Transverse colon (tissue), 4 donors: ENCODE measurements at regions not wholly inside any gene's neighbourhood (a gene's known extent, or its start where the extent isn't known, plus 50 kb on each side); places are given as distances from the start of the nearest gene placed in this dataset.

Experiments
- DNase-seq: peaks from one replicate; pipeline ENCODE4 v3.0.0-alpha.2; 2019
- H3K27ac ChIP-seq, 4 donors: fragments of 200-600 bp; sonication (generic); 2 replicates each; pipeline ENCODE4 v1.5.1; 2016 to 2018; ENCODE audit warnings: inconsistent platforms in 4 of 4
- H3K27me3 ChIP-seq: fragments of 200-600 bp; sonication (generic); 2 replicates; pipeline ENCODE4 v1.5.1; 2017; ENCODE audit warnings: inconsistent platforms
- H3K36me3 ChIP-seq, 4 donors: fragments of 200-600 bp; sonication (generic); 2 replicates each; pipeline ENCODE4 v1.5.1; 2017 to 2019; ENCODE audit warnings: inconsistent platforms in 4 of 4
- H3K4me1 ChIP-seq, 4 donors: fragments of 200-600 bp; sonication (generic); 2 replicates each; pipeline ENCODE4 v1.5.1; 2017 to 2020; ENCODE audit warnings: inconsistent platforms in 4 of 4
- H3K4me3 ChIP-seq, 4 donors: fragments of 200-600 bp; sonication (generic); 1 replicate in 1 of 4; 2 replicates in 3 of 4; pipeline versions ENCODE4 v1.5.1 to v1.6.1; 2017 to 2019; ENCODE audit warnings: inconsistent platforms in 4 of 4
- H3K9me3 ChIP-seq, 2 donors: fragments of 200-600 bp; sonication (generic); 2 replicates each; pipeline ENCODE4 v1.5.1; 2017 to 2019; ENCODE audit warnings: inconsistent platforms in 2 of 2
- CTCF ChIP-seq, 5 experiments: fragments of 200-600 bp in 3 of 5; fragments of 450-650 bp in 2 of 5; sonication (generic) in 3 of 5; IDR thresholded peaks; 1 replicate in 2 of 5; 2 replicates in 3 of 5; pipeline ENCODE4 v1.5.1; 2016 to 2017; ENCODE audit warnings: antibody characterized with exemption in 5 of 5, inconsistent platforms in 3 of 5, mild to moderate bottlenecking in 2 of 5, moderate library complexity in 1 of 5
- EP300 ChIP-seq: sonication (generic); formaldehyde crosslinking; IDR thresholded peaks from one replicate; pipeline ENCODE4 v1.6.1; 2017; ENCODE audit warnings: antibody characterized with exemption, low read depth
- POLR2A ChIP-seq: fragments of 450-650 bp; IDR thresholded peaks from one replicate; pipeline ENCODE4 v1.6.1; 2016; ENCODE audit warnings: antibody characterized with exemption, mild to moderate bottlenecking, moderate library complexity
- POLR2AphosphoS5 ChIP-seq, 3 donors: sonication (generic); formaldehyde crosslinking; IDR thresholded peaks; one replicate each; pipeline ENCODE4 v1.6.1; 2016; ENCODE audit warnings: antibody characterized with exemption in 3 of 3
- WGBS, 2 donors: methylation state at CpG; one replicate each; pipeline ENCODE4 v1.1.5; 2018; ENCODE audit warnings: low coverage in 1 of 2; 5-methylcytosine and 5-hydroxymethylcytosine counted together
- in situ Hi-C, 4 donors: fragments of 200-750 bp; cut with MboI; loops; one replicate each; pipeline versions ENCODE4 v1.15.0 to v1.15.1; 2017; ENCODE audit warnings: low sequenced_read_pairs in 3 of 4, low pct_ligation_motif_present in 1 of 4, low pct_unique_long_range_greater_than_20kb in 1 of 4
- intact Hi-C: fragments of 100-400 bp; cut with DNase I; formaldehyde crosslinking; loops from one replicate; pipeline ENCODE4 v1.15.1; 2023; ENCODE audit warnings: low total_unique reads

- Histone ChIP-seq H3K4me1 (no peaks in the 10 kb centered on the region), H3K27me3 (no peaks in the 10 kb centered on the region), H3K36me3 (no peaks in the 10 kb centered on the region), H3K27ac (no peak overlapping the region), H3K4me3 (no peak overlapping the region), H3K9me3 (no peaks in the 10 kb centered on the region)
- in situ Hi-C loops (no loop called here), intact Hi-C loops (no loop called here)
- DNase-seq: no peak
- TF ChIP-seq EP300: no peak
- no peak for TF ChIP-seq POLR2AphosphoS5 (IDR thresholded peaks at IDR 0.05)
- no peak for TF ChIP-seq CTCF (IDR thresholded peaks at IDR 0.05)
- TF ChIP-seq POLR2A: no peak
Observed at GRCh38 chr3:164640591-164640990, 437.7 kb downstream of the SI start.

GRCh38 chr3:164620956-164621355 is 457.3 kb downstream of the SI start:
- in situ Hi-C loops: no loop called here
- WGBS, 2 donors: 81 to 88% methylated on average over 1 of the region's 1 CpG

GRCh38 chr3:164620423-164620822 is 457.9 kb downstream of the SI start:
- H3K27ac ChIP-seq: no peak overlapping the region
- no peaks in the 10 kb centered on the region for H3K36me3 ChIP-seq
- no peak for TF ChIP-seq EP300
- TF ChIP-seq CTCF (IDR thresholded peaks at IDR 0.05): no peak
- TF ChIP-seq POLR2A: no peak
- no peak for TF ChIP-seq POLR2AphosphoS5 (IDR thresholded peaks at IDR 0.05)
- 74 to 87% methylated on average over 4 of the region's 4 CpGs for WGBS, 2 donors
- in situ Hi-C loops: no loop called here
- no peaks in the 10 kb centered on the region for H3K4me1 ChIP-seq
- H3K27me3 ChIP-seq: no peaks in the 10 kb centered on the region
- no peak overlapping the region for H3K4me3 ChIP-seq
- H3K9me3 ChIP-seq: no peaks in the 10 kb centered on the region
- intact Hi-C loops: no loop called here
- no peak for DNase-seq

More at GRCh38 chr3:164620956-164621355, 457.3 kb downstream of the SI start:
- Histone ChIP-seq H3K4me1 (no peaks in the 10 kb centered on the region), H3K9me3 (no peaks in the 10 kb centered on the region), H3K4me3 (no peak overlapping the region), H3K27ac (no peak overlapping the region), H3K27me3 (no peaks in the 10 kb centered on the region), H3K36me3 (no peaks in the 10 kb centered on the region)
- intact Hi-C loops: no loop called here
- DNase-seq: no peak
- no peak for TF ChIP-seq POLR2A
- TF ChIP-seq EP300: no peak
- TF ChIP-seq CTCF (IDR thresholded peaks at IDR 0.05): no peak
- TF ChIP-seq POLR2AphosphoS5 (IDR thresholded peaks at IDR 0.05): no peak

GRCh38 chr3:164612751-164613150 is 465.5 kb downstream of the SI start:
- no peaks in the 10 kb centered on the region for H3K4me1 ChIP-seq
- in situ Hi-C loops: no loop called here
- no peak overlapping the region for H3K4me3 ChIP-seq
- H3K9me3 ChIP-seq: no peaks in the 10 kb centered on the region
- H3K27ac ChIP-seq: no peak overlapping the region
- intact Hi-C loops: no loop called here
- TF ChIP-seq POLR2A: no peak
- no peak for TF ChIP-seq EP300
- no peak for TF ChIP-seq CTCF (IDR thresholded peaks at IDR 0.05)
- no peak for TF ChIP-seq POLR2AphosphoS5 (IDR thresholded peaks at IDR 0.05)
- no peak for DNase-seq
- no peaks in the 10 kb centered on the region for H3K27me3 ChIP-seq
- no peaks in the 10 kb centered on the region for H3K36me3 ChIP-seq
